GM21737 (cell line): ENCODE measurements at regions not wholly inside any gene's neighbourhood (a gene's known extent, or its start where the extent isn't known, plus 50 kb on each side); places are given as distances from the start of the nearest gene placed in this dataset.

Source experiments
- ATAC-seq: cut with Tn5 transposase; IDR thresholded peaks from one replicate; pipeline ENCODE4 v1.9.1; 2021; ENCODE audit warnings: mild to moderate bottlenecking, moderate library complexity; ENCODE audit not compliant: unreplicated experiment

GRCh38 chr17:77865716-77866115, 92.8 kb upstream of the TNRC6C start:
- ATAC-seq = no peak

GRCh38 chr17:77867308-77867781, 91.2 kb upstream of the TNRC6C start:
- ATAC-seq = peak; percentile 40

- no peak for ATAC-seq
Observed at GRCh38 chr17:77867976-77868713, 90.4 kb upstream of the TNRC6C start.

GRCh38 chr17:77869041-77869599, 89.4 kb upstream of the TNRC6C start:
- ATAC-seq = peak; percentile 3

GRCh38 chr17:77869665-77870132, 88.8 kb upstream of the TNRC6C start:
- peak; percentile 71 for ATAC-seq

- ATAC-seq = no peak
Observed at GRCh38 chr17:77872199-77872598, 86.3 kb upstream of the TNRC6C start.

- ATAC-seq = no peak
Observed at GRCh38 chr17:77872714-77873499, 85.6 kb upstream of the TNRC6C start.

GRCh38 chr17:77873500-77874302, 84.8 kb upstream of the TNRC6C start:
- no peak for ATAC-seq

- ATAC-seq = no peak
Observed at GRCh38 chr17:77874303-77875050, 84.0 kb upstream of the TNRC6C start.

- no peak for ATAC-seq
Observed at GRCh38 chr17:77875051-77875780, 83.3 kb upstream of the TNRC6C start.

- no peak for ATAC-seq
Observed at GRCh38 chr17:77875881-77876509, 82.5 kb upstream of the TNRC6C start.

- no peak for ATAC-seq
Observed at GRCh38 chr17:77877036-77877435, 81.5 kb upstream of the TNRC6C start.

- ATAC-seq = no peak
Observed at GRCh38 chr17:77877646-77878355, 80.7 kb upstream of the TNRC6C start.

GRCh38 chr17:77879226-77879895, 79.1 kb upstream of the TNRC6C start:
- ATAC-seq = no peak

- ATAC-seq = no peak
Observed at GRCh38 chr17:77879896-77880280, 78.6 kb upstream of the TNRC6C start.

GRCh38 chr17:77880711-77881450, 77.6 kb upstream of the TNRC6C start:
- no peak for ATAC-seq

- ATAC-seq = peak; percentile 79
Observed at GRCh38 chr17:77881545-77881944, 77.0 kb upstream of the TNRC6C start.
